ENCODE measurements at regions not wholly inside any gene's neighbourhood (a gene's known extent, or its start where the extent isn't known, plus 50 kb on each side); places are given as distances from the start of the nearest gene placed in this dataset.
A peak's percentile ranks its signal among the peaks of the same experiment; 100 is the strongest.

DNA sequence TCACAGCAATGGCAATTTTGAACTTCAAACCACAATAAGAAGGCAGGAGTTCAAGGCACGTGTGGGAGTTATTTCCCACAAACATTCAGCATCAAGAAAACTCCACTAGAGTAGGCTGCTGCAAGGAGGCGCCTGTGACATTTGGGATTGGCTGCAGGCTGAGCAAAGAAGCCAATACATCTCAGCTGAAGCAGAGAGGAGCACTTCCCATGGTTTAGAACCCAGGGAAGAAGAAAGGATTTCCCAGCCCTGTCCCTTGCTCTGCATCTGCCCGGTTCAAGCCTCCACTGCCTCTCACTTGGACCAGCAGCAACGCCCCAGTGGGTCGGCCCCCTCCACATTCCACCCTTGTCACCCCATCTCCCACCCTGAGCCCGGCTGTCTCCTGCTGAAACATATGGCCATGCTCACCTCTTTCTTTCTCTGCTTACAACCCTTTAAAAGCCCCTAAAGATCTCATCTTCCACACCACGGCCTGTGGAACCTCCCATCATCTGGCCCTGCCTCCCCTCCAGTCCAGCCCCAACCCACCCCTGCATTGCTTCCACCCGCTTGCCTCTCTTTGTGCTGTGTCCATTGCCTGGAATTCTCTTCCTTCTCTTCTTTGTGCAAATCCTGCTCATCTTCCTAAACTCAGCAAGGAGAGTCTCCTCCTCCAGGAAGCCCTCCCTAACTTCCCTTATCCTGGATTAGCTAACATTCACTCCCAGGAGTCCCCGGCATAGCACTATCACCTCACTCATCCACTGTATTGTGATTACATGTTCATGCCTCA is 128.3 kb downstream of the ANKRD60 start:
- H3K36me3 ChIP-seq (ENCODE audit: control insufficient read depth, insufficient read depth, low read length) = no peaks in the 10 kb centered on the region
- H3K4me3 ChIP-seq (ENCODE audit: low read depth, low read length) = no peak overlapping the region
- H3K27ac Mint-ChIP-seq (ENCODE audit: unreplicated experiment) = no peak overlapping the region
- H3K9me3 ChIP-seq = no peaks in the 10 kb centered on the region
- no peaks in the 10 kb centered on the region for H3K27me3 ChIP-seq (replicated peaks; ENCODE audit: control insufficient read depth, insufficient read depth, low read length)
- TF ChIP-seq, protein P1, sequence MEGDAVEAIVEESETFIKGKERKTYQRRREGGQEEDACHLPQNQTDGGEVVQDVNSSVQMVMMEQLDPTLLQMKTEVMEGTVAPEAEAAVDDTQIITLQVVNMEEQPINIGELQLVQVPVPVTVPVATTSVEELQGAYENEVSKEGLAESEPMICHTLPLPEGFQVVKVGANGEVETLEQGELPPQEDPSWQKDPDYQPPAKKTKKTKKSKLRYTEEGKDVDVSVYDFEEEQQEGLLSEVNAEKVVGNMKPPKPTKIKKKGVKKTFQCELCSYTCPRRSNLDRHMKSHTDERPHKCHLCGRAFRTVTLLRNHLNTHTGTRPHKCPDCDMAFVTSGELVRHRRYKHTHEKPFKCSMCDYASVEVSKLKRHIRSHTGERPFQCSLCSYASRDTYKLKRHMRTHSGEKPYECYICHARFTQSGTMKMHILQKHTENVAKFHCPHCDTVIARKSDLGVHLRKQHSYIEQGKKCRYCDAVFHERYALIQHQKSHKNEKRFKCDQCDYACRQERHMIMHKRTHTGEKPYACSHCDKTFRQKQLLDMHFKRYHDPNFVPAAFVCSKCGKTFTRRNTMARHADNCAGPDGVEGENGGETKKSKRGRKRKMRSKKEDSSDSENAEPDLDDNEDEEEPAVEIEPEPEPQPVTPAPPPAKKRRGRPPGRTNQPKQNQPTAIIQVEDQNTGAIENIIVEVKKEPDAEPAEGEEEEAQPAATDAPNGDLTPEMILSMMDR (IDR thresholded peaks at IDR 0.05; ENCODE audit: insufficient read depth in 1 of 2, low read depth in 1 of 2, low read length in 1 of 2, severe bottlenecking in 1 of 2, unreplicated experiment in 1 of 2) = no peak
- H3K9me3 Mint-ChIP-seq (ENCODE audit: unreplicated experiment) = no peaks in the 10 kb centered on the region
- ChIA-PET CTCF (no interaction called here), POLR2A (no interaction called here)
- H3K4me1 Mint-ChIP-seq (ENCODE audit: low read depth, unreplicated experiment) = no peaks in the 10 kb centered on the region
- DNase-seq = peak in 1 of 2 experiments; percentile 36
- H3K27me3 Mint-ChIP-seq (ENCODE audit: insufficient read depth, unreplicated experiment) = peaks cover 23% of the 10 kb centered on the region
- H3K4me3 Mint-ChIP-seq (ENCODE audit: unreplicated experiment) = no peak overlapping the region
- no peaks in the 10 kb centered on the region for H3K36me3 Mint-ChIP-seq (ENCODE audit: insufficient read depth, unreplicated experiment)
- intact Hi-C loops (cut with micrococcal nuclease; ENCODE audit: unreplicated experiment) = no loop called here
- BruUV-seq (replicated peaks) = no TSS peak
- H3K4me1 ChIP-seq = no peaks in the 10 kb centered on the region

DNA sequence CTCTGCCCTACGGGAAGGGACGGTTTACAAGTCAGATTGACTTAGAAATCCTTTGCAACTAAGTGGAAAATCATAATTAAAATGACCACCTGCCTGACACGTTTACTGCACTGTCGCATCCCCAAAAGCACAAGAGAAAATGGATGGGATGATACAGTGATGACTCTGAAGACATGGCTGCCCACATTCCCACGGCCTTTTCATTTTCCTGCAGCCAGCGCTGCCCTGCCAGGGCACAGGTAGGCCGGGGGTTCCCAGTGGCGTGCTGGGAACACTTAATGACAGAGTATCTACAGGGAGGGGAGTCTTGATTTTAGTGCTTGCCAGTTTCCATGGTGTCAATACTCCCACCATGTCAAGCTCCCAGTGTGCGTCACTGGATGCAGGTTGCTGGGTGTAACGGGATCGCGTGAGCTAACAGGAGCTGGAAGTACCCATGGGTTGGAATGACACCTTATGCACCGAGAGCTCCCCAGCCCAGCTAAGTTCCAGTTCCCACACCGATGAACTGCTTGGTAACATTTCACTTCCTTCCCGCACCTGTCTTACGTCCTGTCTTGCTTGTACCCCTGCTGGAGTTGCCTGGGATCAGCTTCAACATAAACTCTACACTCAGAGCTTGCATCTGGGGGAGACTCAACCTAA is 129.0 kb downstream of the ANKRD60 start:
- no peak overlapping the region for H3K4me3 Mint-ChIP-seq (ENCODE audit: unreplicated experiment)
- H3K9me3 Mint-ChIP-seq (ENCODE audit: unreplicated experiment) = no peaks in the 10 kb centered on the region
- ChIA-PET CTCF (no interaction called here), POLR2A (no interaction called here)
- H3K27ac Mint-ChIP-seq (ENCODE audit: unreplicated experiment) = no peak overlapping the region
- Histone ChIP-seq H3K9me3 (no peaks in the 10 kb centered on the region), H3K4me1 (no peaks in the 10 kb centered on the region), H3K27me3 (replicated peaks; ENCODE audit: control insufficient read depth, insufficient read depth, low read length) (no peaks in the 10 kb centered on the region), H3K36me3 (ENCODE audit: control insufficient read depth, insufficient read depth, low read length) (no peaks in the 10 kb centered on the region), H3K4me3 (ENCODE audit: low read depth, low read length) (no peak overlapping the region)
- peak in 1 of 2 experiments; percentile 27 for DNase-seq
- TF ChIP-seq, protein P1 (IDR thresholded peaks at IDR 0.05; ENCODE audit: insufficient read depth in 1 of 2, low read depth in 1 of 2, low read length in 1 of 2, severe bottlenecking in 1 of 2, unreplicated experiment in 1 of 2) = no peak
- peaks cover 23% of the 10 kb centered on the region for H3K27me3 Mint-ChIP-seq (ENCODE audit: insufficient read depth, unreplicated experiment)
- no peaks in the 10 kb centered on the region for H3K4me1 Mint-ChIP-seq (ENCODE audit: low read depth, unreplicated experiment)
- no TSS peak for BruUV-seq (replicated peaks)
- H3K36me3 Mint-ChIP-seq (ENCODE audit: insufficient read depth, unreplicated experiment) = no peaks in the 10 kb centered on the region
- intact Hi-C loops (cut with micrococcal nuclease; ENCODE audit: unreplicated experiment) = no loop called here

DNA sequence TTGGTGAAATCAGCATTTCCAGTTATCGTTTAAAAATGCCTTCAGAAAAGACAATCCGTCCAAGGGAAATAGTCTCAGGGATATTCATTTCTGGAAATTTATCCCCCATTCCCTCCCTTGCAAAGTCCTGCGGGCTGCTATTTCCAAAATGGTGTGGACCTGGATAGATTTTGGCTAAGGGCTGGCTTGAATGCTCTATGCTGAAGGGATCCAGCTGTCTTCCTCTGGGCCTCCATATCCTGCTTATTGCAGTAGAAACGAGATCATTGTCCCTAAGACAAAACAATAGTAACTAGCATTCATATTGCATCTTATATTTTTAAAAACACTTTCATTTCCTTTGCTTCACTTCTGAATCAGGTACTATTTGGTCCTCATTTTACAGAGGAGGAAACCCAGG is 129.9 kb downstream of the ANKRD60 start:
- Mint-ChIP-seq H3K36me3 (ENCODE audit: insufficient read depth, unreplicated experiment) (no peaks in the 10 kb centered on the region), H3K9me3 (ENCODE audit: unreplicated experiment) (no peaks in the 10 kb centered on the region), H3K27ac (ENCODE audit: unreplicated experiment) (no peak overlapping the region), H3K27me3 (ENCODE audit: insufficient read depth, unreplicated experiment) (peaks cover 23% of the 10 kb centered on the region), H3K4me1 (ENCODE audit: low read depth, unreplicated experiment) (no peaks in the 10 kb centered on the region), H3K4me3 (ENCODE audit: unreplicated experiment) (no peak overlapping the region)
- TF ChIP-seq, protein P1 (IDR thresholded peaks at IDR 0.05; ENCODE audit: insufficient read depth in 1 of 2, low read depth in 1 of 2, low read length in 1 of 2, severe bottlenecking in 1 of 2, unreplicated experiment in 1 of 2) = no peak
- Histone ChIP-seq H3K4me1 (no peaks in the 10 kb centered on the region), H3K27me3 (replicated peaks; ENCODE audit: control insufficient read depth, insufficient read depth, low read length) (no peaks in the 10 kb centered on the region), H3K4me3 (ENCODE audit: low read depth, low read length) (no peak overlapping the region), H3K9me3 (no peaks in the 10 kb centered on the region), H3K36me3 (ENCODE audit: control insufficient read depth, insufficient read depth, low read length) (no peaks in the 10 kb centered on the region)
- CTCF ChIA-PET = interaction anchor here (0.5 kb wide), 1 partner anchor 714 kb away, joined by 5 read pairs; no protein-coding TSS in a partner anchor
- no TSS peak for BruUV-seq (replicated peaks)
- intact Hi-C loops (cut with micrococcal nuclease; ENCODE audit: unreplicated experiment) = no loop called here
- POLR2A ChIA-PET = no interaction called here
- no peak for DNase-seq
